ENCODE measurements at regions not wholly inside any gene's neighbourhood (a gene's known extent, or its start where the extent isn't known, plus 50 kb on each side); places are given as distances from the start of the nearest gene placed in this dataset.

- TF ChIP-seq CTCF (IDR thresholded peaks at IDR 0.05; ENCODE audit: insufficient read depth, low read length, poor library complexity, severe bottlenecking) (no peak), EZH2phosphoT487 (conservative IDR thresholded peaks at IDR 0.05; ENCODE audit: low read length) (no peak)
Measured at GRCh38 chr22:22349455-22349836, 104.9 kb downstream of the VPREB1 start.
